22Rv1 (cell line): ENCODE measurements at regions not wholly inside any gene's neighbourhood (a gene's known extent, or its start where the extent isn't known, plus 50 kb on each side); places are given as distances from the start of the nearest gene placed in this dataset.

Source experiments
- H3K27ac ChIP-seq: fragments of 450-650 bp; 2 replicates; pipeline ENCODE4 v1.5.1; 2017
- ZFX ChIP-seq: fragments of 450-650 bp; IDR thresholded peaks from 2 replicates; pipeline ENCODE4 v1.6.1; 2017; ENCODE audit warnings: antibody characterized with exemption, borderline replicate concordance
- TF ChIP-seq, protein P1 (sequence below): fragments of 450-650 bp; IDR thresholded peaks from 2 replicates; pipeline ENCODE4 v1.5.1; 2017; ENCODE audit warnings: mild to moderate bottlenecking

GRCh38 chr2:20107776-20108175, 56.3 kb upstream of the LAPTM4A start:
- H3K27ac ChIP-seq = no peak overlapping the region
- TF ChIP-seq, protein P1, sequence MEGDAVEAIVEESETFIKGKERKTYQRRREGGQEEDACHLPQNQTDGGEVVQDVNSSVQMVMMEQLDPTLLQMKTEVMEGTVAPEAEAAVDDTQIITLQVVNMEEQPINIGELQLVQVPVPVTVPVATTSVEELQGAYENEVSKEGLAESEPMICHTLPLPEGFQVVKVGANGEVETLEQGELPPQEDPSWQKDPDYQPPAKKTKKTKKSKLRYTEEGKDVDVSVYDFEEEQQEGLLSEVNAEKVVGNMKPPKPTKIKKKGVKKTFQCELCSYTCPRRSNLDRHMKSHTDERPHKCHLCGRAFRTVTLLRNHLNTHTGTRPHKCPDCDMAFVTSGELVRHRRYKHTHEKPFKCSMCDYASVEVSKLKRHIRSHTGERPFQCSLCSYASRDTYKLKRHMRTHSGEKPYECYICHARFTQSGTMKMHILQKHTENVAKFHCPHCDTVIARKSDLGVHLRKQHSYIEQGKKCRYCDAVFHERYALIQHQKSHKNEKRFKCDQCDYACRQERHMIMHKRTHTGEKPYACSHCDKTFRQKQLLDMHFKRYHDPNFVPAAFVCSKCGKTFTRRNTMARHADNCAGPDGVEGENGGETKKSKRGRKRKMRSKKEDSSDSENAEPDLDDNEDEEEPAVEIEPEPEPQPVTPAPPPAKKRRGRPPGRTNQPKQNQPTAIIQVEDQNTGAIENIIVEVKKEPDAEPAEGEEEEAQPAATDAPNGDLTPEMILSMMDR = no peak
- TF ChIP-seq ZFX = no peak

GRCh38 chr2:20107352-20107751, 55.9 kb upstream of the LAPTM4A start:
- TF ChIP-seq, protein P1 = no peak
- no peak for TF ChIP-seq ZFX
- no peak overlapping the region for H3K27ac ChIP-seq

GRCh38 chr2:20106746-20107145, 55.3 kb upstream of the LAPTM4A start:
- no peak for TF ChIP-seq ZFX
- TF ChIP-seq, protein P1 = peak; percentile 76
- H3K27ac ChIP-seq = no peak overlapping the region

DNA sequence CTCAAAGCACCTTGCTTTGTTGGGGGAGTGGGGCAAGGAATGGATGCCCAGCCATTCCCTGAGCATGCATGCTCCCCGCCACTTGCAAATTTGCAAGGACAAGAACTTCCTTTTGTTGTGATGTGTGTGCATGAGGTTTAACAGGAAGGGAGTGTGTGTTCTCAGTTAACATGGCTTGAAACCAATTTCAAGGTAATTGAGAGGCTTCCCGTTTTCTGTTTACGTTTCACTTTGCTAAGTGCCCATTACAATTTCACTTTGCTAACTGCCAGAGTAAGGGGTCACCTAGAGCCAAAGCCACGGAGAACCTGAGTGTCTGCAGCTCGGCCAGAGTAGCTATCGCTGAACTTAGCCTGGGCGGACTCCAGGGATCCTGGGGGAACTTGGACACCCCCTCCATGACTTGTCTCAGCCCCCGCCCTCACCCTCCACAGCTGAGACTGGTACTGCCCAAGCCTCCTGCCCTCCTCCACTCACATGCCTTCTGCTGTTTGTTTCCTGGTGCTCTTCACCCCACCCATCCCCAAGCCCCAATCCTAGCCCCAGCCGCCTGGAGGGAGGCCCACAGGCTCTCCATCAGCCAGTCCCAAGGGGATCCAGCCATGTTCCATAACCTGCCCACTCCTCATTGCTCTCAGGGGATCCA, 53.6 kb upstream of the LAPTM4A start:
- TF ChIP-seq, protein P1 = no peak
- TF ChIP-seq ZFX = no peak
- H3K27ac ChIP-seq = no peak overlapping the region

DNA sequence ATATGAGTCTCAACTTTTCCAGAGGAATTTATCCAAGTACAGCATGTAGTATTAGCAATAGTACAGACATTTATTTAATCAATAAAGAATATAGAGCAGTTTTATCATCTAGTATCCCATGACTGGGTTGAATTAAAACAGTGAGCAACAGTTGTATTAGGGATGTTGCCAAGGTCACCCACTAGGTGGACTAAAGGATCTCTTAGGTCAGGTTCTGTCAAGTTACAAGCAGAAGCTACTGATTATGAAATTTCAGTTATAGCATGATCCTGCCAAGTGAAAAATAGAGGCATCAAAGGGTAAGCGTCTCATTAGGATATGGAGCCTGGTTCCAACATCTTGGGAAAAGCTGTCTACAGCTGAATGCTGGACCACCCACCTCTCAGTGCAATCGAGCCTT, 52.1 kb upstream of the LAPTM4A start:
- no peak overlapping the region for H3K27ac ChIP-seq
- TF ChIP-seq, protein P1 = 0 out of 2 replicates have a peak, but pooled peaks have one; percentile 8
- no peak for TF ChIP-seq ZFX
